ENCODE measurements at regions not wholly inside any gene's neighbourhood (a gene's known extent, or its start where the extent isn't known, plus 50 kb on each side); places are given as distances from the start of the nearest gene placed in this dataset.

DNA sequence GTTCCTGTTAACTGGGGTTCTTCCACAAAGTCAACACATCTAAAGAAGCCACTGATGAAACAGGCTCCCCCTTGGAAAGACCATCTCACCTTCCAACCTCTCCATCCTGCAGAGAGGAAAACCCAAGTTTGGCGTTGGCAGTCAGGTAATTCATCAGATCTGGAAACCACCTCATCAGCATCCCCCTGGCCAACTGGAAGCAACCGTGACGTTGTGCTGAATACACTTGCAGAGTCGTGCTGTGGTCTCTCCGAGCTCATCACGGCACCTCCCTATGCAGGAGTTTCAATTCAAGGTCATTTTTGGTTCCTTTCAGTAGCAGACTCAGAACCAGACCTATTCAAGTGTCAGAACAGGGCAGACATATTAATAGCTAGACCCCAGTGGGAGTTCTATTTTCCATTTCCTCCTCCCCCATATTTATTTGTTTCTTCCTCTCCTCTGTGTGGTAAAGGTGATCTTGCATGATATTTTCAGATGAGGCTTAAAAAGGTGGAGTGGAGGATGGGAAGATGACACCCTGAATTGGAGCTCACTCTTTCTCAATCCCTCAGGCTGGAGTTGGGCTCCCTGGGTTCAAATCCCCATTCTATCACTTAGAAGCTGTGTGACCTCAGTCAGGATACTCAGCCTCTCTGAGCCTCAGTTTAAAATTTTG lies 149.1 kb upstream of the ADO start:
- in situ Hi-C loops (cut with HindIII; ENCODE audit: low pct_unique_long_range_greater_than_20kb, low sequenced_read_pairs), result no loop called here
- no peak for DNase-seq (ENCODE audit: low read depth, low spot score)

DNA sequence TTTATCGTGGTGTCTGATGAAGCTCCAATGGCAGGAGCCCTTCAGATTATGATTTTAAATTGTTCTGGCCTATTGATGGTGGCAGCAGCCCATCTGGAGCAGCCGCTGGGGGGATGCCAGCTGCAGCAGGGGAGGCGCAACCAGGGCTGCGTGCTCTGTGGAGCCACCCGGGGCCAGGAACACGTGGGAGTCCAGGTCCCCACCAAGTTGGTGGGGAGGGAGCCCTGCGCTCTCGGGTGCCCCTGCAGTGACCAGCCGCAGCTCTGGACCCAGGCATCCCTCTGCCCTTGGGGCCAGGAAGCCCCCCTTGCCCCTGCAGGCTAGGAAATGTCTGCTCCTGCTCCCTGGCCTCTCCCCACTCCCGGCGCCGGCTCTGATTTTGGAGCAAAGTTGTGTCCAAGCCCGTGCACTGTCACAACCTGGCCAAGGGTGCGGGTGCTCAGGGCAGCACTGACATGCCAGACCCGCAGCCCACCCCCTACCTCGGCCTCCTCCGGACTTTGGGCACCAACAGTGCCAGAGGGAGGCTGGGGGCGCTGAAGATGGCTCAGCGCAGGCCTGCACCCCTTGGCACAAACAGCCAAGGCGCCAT lies 147.2 kb upstream of the ADO start:
- no peak for DNase-seq (ENCODE audit: low read depth, low spot score)
- in situ Hi-C loops (cut with HindIII; ENCODE audit: low pct_unique_long_range_greater_than_20kb, low sequenced_read_pairs), result no loop called here

DNA sequence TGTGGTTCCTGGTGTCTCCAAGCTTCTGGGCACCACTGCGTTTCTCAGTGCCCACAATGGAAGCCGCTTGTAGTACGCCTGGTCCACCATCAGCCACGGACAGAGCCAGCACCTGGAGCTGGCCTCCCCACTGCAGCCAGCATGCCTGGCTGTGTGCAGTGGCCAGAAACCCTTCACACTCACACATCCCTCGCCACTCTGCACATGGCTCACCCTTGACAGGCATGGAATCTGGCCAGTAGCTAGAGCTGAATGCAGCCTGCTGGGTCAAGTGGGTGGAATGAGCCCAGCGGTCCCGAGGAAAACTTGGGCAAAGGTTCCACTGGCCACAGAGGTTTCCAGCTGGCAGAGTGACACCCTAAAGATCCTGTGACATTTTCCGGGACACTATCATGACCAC lies 146.0 kb upstream of the ADO start:
- in situ Hi-C loops (cut with HindIII; ENCODE audit: low pct_unique_long_range_greater_than_20kb, low sequenced_read_pairs), result no loop called here
- no peak for DNase-seq (ENCODE audit: low read depth, low spot score)

DNA sequence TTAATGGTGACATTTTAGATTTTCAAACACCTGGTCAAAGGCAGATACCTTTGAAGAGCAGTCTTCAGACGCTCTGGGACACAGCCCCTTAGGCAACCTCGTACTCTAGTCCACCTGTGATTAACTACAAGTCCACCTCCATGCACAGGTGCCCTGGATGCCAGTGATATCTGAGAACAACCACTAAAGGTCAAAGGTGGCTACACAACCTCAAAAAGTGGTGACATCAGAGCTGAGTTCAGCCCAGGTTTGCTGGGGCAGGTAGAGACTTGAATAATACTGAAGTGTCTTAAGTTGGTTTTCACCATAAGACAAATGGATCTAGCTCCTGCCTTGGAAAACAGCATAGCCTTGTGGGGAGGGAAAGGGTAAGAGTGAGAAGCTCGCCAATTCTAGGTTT lies 143.4 kb upstream of the ADO start:
- DNase-seq (ENCODE audit: low read depth, low spot score), result no peak
- in situ Hi-C loops (cut with HindIII; ENCODE audit: low pct_unique_long_range_greater_than_20kb, low sequenced_read_pairs), result no loop called here

DNA sequence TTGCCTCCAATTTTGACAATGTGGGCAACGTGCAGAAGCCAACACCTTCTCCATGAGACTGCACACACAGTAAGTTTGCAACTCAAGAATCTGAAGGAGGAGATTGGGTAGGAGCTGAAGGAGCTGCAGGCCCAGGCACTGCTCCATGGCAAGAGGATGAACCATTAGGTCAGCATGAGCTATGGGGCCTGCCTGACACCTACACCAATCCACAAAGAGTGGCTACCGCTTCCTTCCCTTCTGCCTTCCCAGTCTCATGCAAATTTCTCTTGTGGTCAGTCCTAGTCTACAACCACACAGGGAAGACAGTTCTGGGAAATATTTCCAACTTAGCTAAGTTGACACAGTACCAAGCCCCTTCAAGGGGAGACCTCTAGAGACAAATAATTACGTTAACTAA lies 142.0 kb upstream of the ADO start:
- in situ Hi-C loops (cut with HindIII; ENCODE audit: low pct_unique_long_range_greater_than_20kb, low sequenced_read_pairs), result no loop called here
- no peak for DNase-seq (ENCODE audit: low read depth, low spot score)

DNA sequence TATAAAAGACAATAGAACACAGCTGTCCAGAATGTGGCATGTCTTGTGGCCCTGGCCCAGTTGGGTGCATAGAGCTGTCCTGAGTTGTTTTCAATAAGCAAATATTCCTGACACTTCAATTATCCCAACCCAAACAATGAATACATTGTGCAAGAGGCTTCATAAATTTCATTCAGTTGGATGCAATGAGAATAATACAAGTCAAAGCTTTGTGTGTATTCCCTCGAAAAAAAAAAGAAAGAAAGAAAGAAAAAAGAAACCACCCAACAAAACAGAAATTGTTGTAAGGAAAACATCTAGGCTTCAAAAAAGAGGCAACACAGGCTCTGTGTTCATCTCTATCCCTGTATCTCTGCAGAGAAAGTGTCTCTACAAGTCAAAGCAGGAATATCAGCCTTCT lies 138.7 kb upstream of the ADO start:
- DNase-seq (ENCODE audit: low read depth, low spot score), result peak; percentile 87
- in situ Hi-C loops (cut with HindIII; ENCODE audit: low pct_unique_long_range_greater_than_20kb, low sequenced_read_pairs), result no loop called here

DNA sequence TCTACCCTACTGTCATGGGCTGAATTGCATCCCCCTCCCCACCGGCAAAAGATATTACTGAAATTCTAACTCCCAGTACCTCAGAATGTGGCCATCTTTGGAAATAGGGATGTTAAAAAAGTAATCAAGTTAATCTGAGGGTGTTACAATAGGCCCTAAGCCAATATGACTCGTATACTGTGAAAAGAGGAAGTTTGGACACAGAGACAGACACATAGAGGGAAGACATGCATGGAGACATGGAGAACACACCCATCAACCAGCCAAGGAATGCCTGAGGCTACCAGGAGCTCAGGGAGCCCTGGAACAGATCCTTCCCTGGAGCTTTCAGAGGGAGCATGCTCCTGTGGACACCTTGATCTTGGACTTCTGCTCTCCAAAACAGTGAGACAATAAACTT lies 138.2 kb upstream of the ADO start:
- in situ Hi-C loops (cut with HindIII; ENCODE audit: low pct_unique_long_range_greater_than_20kb, low sequenced_read_pairs), result no loop called here
- DNase-seq (ENCODE audit: low read depth, low spot score), result no peak

DNA sequence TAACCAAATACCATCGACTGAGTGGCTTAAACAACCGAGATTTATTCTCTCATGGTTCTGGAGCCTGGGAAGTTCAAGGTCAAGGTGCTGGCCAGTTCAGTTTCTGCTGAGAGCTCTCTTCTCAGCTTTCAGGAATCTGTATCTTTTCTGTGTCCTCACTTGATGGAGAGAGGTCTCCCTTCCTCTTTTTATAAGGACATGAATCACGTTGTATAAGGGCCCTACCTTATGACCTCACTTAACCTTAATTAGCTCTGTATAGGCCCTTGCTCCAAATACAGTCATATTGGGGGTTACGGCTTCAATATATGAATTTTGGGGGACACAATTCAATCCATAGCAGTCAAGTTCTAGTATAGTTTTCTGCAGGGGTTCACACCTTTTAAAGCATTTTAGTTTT lies 135.2 kb upstream of the ADO start:
- in situ Hi-C loops (cut with HindIII; ENCODE audit: low pct_unique_long_range_greater_than_20kb, low sequenced_read_pairs), result no loop called here
- DNase-seq (ENCODE audit: low read depth, low spot score), result no peak

DNA sequence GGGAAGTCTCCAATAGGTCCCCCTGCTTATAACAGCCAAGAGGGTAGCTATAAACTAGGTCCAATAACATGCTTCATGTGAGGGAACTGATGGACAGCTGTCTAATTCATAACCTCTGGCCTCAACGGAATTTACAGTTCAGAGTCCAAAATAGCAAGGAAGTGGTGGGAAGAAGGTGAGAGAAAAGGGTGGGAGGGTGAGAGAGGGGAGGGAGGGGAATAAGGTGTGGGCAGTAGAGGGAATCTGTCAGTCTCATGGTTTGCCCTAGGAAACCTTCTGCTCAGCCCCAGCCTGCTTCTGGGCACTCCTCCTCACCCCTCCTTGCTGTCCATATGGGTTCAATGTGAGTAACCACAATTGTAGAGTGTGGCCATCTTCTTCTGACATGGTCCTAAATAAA lies 133.4 kb upstream of the ADO start:
- in situ Hi-C loops (cut with HindIII; ENCODE audit: low pct_unique_long_range_greater_than_20kb, low sequenced_read_pairs), result no loop called here
- DNase-seq (ENCODE audit: low read depth, low spot score), result no peak

DNA sequence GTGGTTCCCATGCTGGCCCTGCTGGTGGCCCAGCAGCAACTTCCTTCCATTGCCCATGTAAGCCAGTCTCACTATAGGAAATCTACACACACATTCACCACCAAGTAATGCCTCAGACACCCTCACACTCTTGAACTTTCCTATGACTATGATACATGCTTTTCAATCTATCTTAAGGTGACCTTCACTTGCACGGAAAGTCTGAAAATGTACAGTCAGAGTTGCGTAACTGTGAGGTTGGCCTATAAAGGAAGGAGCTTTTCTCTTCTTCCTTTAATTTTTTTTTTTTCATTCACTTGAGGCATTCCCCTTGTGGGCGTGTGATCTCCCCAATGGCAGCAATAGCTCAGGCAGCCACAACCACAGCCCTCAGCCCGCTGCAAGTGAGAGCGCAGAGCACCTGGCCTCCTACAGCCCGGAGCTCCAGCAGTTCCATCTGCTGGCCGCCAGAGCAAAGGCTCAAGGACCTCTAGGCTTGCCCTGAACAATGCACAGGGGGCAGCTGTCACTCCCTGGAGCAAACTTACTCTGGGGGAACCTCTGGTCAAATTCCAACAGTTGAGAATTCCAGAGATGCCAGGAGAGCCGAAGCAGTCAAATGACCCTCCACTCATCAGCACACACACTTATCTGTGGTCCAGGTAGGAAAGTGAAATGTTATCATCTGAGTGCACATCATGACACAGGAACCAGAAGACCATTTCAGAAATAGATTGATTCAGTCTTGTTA lies 123.1 kb upstream of the ADO start:
- peak; percentile 11 for DNase-seq (ENCODE audit: low read depth, low spot score)
- in situ Hi-C loops (cut with HindIII; ENCODE audit: low pct_unique_long_range_greater_than_20kb, low sequenced_read_pairs), result no loop called here

DNA sequence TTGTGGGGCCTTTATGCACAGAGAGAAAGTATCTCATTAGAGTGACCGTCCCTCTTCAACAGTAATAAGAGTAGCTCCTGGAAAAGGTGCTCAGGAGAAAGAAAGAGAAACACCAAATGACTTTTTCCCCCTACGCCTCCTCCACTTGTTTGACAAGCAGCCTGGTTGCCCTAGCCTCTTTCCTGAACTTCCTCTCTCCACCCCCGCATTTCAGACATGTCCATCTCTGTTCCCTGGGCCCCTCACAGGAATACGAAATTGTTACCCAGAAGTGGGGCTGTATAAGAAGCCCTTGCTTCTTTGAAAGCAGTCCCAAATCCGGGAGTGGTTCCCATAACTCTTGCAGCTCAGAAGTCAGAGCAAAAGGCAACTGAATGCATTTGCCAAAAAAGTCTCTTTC lies 119.6 kb upstream of the ADO start:
- in situ Hi-C loops (cut with HindIII; ENCODE audit: low pct_unique_long_range_greater_than_20kb, low sequenced_read_pairs), result no loop called here
- DNase-seq (ENCODE audit: low read depth, low spot score), result no peak

DNA sequence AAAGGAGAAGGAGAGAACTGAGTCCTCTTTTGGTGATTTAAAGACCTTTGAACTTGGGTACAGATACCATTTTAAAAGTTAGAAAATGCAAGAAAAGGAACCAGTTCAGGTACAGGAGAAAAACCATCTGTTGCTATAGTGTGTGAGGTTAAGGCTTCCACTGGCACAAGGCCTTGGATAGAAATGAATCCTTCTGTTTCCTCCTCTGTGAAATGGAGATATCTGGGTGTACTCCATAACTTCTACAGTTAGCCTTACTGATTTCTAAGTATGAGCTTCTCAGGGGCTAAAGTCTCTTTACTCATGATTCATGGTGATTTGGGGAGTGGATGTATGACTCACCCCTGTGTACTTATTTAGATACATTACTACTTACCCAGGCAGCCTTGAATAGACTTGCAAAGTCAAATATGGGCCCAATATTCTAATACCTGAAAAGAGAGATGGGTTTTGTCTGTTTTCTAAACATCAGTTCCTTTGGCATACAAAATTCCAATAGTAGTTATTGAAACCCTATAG lies 117.2 kb upstream of the ADO start:
- in situ Hi-C loops (cut with HindIII; ENCODE audit: low pct_unique_long_range_greater_than_20kb, low sequenced_read_pairs), result no loop called here
- DNase-seq (ENCODE audit: low read depth, low spot score), result no peak

DNA sequence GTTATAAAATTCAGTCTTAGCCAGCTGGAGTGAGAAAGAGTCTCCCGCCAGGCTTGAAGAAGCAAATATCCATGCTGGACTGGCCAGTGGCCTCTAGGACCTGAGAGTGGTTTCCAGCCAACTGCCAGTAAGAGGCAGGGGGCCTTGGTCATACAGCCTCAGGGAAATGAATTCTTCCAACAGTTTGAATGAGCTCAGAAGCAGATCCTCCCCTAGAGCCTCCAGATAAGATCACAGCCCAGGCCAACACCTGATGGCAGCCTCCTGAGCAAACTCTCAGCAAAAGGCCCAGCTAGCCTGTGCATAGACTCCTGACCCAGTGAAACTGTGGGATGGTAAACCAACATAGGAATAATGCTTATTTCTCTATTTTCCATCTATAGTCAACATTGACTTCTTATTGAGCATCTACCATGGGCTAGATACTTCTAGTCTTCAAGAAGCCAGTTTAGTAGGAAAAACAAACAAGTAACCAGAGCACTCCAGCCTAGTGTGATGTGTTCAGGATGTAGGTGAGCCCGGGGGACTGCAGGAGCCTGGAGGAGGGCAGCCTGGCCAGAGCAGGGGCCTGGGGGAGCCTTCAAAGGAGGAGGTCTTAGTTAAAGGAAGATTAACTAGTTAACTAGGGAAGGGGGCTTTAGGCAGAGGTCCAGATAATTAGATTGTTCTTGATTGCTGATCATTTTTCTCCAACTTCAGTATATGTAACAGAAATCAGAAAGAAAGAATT lies 115.4 kb upstream of the ADO start:
- in situ Hi-C loops (cut with HindIII; ENCODE audit: low pct_unique_long_range_greater_than_20kb, low sequenced_read_pairs), result no loop called here
- no peak for DNase-seq (ENCODE audit: low read depth, low spot score)

DNA sequence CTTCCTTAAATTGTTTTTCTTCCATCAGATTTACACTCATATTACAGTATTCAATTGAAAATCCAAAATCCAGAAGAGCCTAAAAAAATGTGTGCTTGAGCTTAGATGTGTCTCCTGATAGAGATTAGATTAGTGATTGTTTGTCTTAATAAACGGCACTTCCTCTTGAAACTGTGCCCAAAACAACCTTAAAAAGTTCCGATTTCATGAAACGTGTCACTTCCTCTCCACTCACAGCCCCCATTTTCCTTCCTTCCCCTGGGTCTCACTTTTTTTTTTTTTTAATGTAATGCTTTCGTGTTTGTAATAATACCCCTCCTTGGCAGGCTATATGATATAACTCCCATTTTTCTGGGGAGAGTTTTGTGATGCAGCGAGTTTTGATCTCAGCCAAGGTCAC lies 114.8 kb upstream of the ADO start:
- in situ Hi-C loops (cut with HindIII; ENCODE audit: low pct_unique_long_range_greater_than_20kb, low sequenced_read_pairs), result no loop called here
- no peak for DNase-seq (ENCODE audit: low read depth, low spot score)

DNA sequence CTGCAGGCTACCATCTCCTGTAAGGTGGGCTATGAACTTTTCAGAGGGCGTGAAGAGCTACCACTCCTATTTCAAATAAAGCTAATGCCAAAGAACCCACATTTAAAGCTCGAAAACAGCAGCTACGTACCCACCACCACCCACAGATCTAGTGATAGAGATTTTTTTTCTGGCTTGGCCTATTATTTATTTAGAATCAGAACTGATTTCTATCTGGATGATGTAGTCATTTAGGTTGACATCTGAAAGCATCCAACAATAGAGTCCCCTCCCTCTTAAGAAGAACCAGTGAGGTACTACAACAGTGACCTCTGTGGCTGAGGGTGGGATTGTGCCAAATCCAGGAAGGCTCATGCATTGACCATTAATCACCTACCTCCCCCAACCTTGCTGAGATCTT lies 113.8 kb upstream of the ADO start:
- in situ Hi-C loops (cut with HindIII; ENCODE audit: low pct_unique_long_range_greater_than_20kb, low sequenced_read_pairs), result no loop called here
- no peak for DNase-seq (ENCODE audit: low read depth, low spot score)

DNA sequence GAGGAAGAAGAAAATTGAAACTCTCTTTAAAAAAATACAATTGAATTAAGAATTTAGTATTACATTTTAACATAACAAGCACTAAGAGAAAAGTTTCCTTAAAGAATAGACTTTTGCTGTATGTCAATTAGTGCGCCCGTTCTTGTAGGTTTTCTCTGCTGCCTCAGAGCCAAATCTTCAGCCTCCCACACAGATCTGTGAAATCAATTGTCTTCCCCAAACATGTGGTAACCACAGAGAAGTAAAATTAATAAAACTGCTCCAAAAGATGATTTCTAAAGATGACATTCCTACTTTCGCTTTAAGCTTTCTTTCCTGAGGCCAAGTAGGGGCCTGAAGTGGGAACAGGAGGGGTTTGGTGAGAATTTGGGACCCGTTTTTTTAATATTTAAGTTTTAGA lies 113.2 kb upstream of the ADO start:
- no peak for DNase-seq (ENCODE audit: low read depth, low spot score)
- in situ Hi-C loops (cut with HindIII; ENCODE audit: low pct_unique_long_range_greater_than_20kb, low sequenced_read_pairs), result no loop called here

DNA sequence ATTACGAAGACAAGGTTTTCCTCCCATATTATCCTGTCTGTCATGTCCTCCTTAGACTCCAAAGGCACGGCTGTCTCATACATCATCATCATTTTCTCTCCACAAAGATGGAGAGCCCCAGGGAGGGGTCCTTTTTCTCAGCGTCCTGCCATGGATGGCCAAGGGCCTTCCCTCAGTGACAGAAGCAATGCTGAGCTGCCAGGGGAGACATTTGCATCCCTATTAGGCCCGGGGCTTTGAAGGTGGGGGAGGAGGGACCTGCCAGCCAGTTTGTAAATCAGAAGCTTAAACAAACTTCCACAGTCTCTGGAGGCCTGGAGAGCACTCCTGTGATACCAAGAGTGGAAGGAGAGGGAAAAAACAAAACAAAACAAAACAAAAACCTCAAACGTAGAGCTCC lies 112.4 kb upstream of the ADO start:
- in situ Hi-C loops (cut with HindIII; ENCODE audit: low pct_unique_long_range_greater_than_20kb, low sequenced_read_pairs), result no loop called here
- DNase-seq (ENCODE audit: low read depth, low spot score), result no peak

DNA sequence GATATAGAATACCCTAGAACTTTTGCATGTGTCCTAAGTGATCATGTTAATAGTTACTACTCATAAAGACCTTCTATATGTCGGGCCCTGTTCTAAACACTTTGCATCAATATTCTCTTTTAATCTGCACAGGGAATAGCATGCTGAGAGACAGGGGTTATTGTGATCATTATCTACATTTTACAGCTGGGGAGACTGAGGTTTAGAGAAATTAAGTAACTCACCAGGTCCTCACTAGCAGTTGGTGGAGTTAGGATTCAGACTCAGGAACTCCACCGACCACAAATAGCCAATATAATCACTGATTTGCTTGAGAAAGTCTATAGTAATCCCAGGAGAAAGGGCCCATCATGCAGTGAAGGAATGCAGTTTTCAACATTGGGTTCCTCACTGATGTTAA lies 111.2 kb upstream of the ADO start:
- DNase-seq (ENCODE audit: low read depth, low spot score), result no peak
- in situ Hi-C loops (cut with HindIII; ENCODE audit: low pct_unique_long_range_greater_than_20kb, low sequenced_read_pairs), result no loop called here

All from SK-MEL-5 (cell line).